GM19455 (cell line): ENCODE measurements at regions not wholly inside any gene's neighbourhood (a gene's known extent, or its start where the extent isn't known, plus 50 kb on each side); places are given as distances from the start of the nearest gene placed in this dataset.
"Not testable (repeated sequence)": the region's sequence is repeated elsewhere in the genome, so short reads cannot be mapped to it uniquely, and the experiment has no call there.

ENCODE experiments used
- ATAC-seq: cut with Tn5 transposase; IDR thresholded peaks from one replicate; pipeline ENCODE4 v1.9.1; 2021; ENCODE audit not compliant: unreplicated experiment

- no peak for ATAC-seq
Observed at GRCh38 chr6:170003027-170003426, 251.6 kb downstream of the ERMARD start.

DNA sequence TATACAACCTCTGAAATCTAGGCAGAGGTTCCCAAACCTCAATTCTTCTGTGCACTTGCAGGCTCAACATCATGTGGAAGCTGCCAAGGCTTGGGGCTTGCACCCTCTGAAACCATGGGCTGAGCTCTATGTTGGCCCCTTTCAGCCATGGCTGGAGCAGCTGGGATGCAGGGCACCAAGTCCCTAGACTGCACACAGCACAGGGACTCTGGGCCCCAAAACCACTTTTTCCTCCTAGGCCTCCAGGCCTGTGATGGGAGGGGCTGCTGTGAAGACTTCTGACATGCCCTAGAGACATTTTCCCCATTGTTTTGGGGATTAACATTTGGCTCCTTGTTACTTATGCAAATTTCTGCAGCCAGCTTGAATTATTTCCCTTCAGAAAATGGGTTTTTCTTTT, 250.4 kb downstream of the ERMARD start:
- not testable (repeated sequence) for ATAC-seq

- no peak for ATAC-seq
Observed at GRCh38 chr6:170000071-170000843, 248.8 kb downstream of the ERMARD start.

GRCh38 chr6:169999367-169999766, 247.9 kb downstream of the ERMARD start:
- no peak for ATAC-seq

GRCh38 chr6:169998457-169998856, 247.0 kb downstream of the ERMARD start:
- ATAC-seq = no peak

GRCh38 chr6:169997930-169998218, 246.5 kb downstream of the ERMARD start:
- ATAC-seq = no peak

GRCh38 chr6:169997187-169997929, 245.9 kb downstream of the ERMARD start:
- no peak for ATAC-seq

DNA sequence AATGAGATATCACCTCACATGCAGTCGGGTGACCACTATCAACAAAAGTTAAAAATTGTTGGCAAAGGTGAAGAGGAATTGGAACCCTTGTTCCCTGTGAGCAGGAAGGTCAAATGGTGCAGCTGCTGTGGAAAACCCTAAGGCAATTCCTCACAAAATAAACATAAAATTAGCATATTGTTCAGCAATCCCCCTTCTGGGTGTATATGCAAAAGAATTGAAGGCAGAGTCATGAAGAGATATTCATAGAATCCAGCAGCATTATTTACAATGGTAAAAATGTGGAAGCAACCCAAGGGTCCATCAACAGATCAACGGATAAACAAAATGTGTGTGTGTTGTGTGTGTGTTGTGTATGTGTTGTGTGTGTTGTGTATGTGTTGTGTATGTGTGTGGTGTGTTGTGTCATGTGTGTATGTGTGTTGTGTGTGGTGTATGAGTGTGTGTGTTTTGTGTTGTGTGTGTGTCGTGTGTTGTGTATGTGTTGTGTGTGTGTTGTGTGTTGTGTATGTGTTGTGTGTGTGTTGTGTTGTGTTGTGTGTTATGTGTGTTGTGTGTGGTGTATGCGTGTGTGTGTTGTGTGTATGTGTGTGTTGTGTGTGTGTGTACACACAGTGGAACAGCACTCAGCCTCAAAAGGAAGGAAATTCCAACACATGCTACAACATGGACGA, 245.1 kb downstream of the ERMARD start:
- no peak for ATAC-seq

DNA sequence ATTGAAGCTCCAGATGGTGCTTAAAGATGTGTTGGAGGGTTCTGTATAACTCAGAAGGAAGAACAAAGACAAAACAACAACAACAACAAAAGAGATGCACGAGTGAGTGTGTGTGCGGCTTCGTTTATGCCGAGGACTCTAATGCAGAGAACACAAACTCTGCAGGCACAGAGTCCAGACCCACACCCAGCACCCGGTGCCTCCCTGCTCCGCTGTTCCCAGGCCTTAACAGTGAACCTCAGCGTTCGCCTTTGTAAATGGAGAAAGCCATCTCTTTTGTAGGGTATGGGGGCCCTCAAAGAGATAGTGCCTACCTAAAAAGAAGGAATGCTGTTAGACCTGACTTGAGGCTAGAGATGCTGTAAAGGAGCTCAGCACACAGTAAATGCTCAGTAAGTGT, 243.3 kb downstream of the ERMARD start:
- ATAC-seq = no peak

- ATAC-seq = no peak
Observed at GRCh38 chr6:169993861-169994481, 242.5 kb downstream of the ERMARD start.

DNA sequence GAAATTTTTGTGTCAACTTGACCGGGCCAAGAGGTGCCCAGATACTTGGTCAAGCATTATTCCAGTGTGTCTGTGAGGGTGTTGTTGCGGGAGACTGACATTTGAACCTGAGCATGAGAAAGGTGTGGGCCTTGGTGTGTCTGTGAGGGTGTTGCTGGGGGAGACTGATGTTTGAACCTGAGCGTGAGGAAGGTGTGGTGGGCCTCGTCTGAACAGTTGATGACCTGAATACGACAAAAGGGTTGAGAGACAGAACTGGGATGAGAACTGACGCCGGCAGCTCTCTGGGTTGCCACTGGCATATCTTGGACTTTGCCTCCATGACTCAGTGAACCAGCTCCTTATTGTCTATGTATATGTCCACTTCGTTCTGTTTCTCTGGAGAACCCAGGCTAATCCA, 240.5 kb downstream of the ERMARD start:
- ATAC-seq = no peak

DNA sequence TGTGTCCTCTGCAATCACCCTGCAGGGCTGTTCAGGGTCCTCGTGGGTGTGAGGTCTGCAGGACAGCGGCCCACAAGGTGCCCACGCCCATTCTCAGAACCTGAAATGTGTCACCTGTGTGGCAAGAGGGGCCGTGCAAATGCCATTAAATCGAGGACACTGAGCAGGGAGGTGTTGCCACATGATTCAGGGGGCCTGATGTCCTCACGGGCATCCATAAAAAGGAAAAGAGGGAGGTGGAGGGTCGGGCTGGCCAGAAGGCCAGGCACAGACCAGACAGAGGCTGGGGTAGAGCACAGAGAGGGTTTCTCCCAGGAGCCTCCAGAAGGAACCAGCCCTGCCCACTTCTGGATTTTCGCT, 239.6 kb downstream of the ERMARD start:
- ATAC-seq = no peak

- ATAC-seq = no peak
Observed at GRCh38 chr6:169990095-169991030, 238.9 kb downstream of the ERMARD start.

DNA sequence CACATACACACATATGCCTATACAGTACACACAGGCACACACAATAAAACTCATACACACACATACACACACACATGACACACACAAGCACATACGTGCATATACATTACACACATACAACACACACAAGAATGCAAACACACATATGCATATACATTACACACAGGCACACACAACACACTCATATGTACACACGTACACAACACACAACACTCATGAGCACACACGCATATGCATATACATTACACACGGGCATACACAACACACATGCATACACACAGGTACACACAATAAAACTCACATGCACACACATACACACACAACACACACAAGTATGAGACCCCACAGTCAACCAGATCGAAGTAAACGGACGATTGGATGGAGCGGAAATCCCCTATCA, 238.2 kb downstream of the ERMARD start:
- ATAC-seq = no peak

GRCh38 chr6:169988769-169989550, 237.5 kb downstream of the ERMARD start:
- no peak for ATAC-seq

DNA sequence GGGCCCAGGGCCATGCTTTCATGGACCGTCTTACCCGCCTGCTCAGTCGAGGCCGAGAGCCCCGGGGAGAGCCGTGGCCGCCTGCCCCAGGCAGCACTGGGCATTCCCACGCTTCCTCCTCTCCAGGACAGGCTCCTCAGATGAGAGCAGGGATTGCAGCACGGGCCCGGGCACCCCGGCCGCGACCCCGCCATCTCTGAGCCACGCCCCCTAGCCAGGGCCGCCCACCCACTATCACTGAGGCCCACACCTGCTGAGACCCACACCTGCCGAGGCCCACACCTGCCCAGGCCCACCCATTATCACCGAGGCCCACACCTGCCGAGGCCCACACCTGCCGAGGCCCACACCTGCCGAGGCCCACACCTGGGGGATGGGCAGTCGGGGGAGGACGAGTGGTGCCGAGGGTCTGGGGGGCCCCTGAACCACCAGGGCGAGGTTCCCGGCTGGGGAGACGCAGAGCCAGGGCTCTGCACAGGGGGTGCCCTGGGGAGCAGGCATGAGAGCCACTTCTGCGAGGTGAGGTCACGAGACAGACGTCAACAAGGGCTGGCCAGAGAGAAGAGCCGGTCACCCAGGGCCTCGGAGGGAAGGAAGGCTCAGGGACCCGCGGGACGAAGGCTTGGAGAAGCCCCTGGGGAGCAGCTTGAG, 235.6 kb downstream of the ERMARD start:
- ATAC-seq = no peak

DNA sequence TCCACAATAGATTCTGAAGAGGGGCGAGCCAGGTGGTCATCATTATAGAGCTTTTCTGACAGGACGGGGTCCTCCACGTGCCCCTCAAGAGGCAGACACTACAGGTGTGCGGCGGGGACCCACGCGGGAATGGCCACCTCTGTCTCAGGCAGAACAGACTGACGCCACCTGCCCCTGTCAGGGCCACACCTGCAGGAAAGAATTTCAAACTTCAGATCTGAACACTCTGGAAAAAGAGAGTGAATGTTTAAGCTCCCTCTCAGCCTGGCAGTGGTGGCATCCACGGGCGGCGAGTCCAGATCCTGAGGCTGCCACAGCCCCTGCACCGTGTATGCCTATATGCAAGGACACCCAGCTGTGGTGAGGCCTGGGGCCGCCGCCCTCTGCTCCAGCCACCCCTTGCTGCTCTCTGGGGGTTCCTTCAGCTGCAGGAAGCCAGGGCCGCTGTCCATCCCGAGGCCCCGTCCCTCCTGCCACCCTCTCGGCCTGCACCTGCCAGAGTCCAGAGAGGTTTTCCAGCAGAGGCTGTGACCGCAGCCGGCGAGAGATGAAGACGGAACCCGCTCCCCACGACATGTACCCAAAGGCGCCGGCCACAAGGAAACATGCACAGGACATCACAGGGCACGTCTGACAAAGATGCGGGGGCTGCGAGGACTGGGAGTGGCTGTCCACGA, 234.9 kb downstream of the ERMARD start:
- ATAC-seq = no peak

DNA sequence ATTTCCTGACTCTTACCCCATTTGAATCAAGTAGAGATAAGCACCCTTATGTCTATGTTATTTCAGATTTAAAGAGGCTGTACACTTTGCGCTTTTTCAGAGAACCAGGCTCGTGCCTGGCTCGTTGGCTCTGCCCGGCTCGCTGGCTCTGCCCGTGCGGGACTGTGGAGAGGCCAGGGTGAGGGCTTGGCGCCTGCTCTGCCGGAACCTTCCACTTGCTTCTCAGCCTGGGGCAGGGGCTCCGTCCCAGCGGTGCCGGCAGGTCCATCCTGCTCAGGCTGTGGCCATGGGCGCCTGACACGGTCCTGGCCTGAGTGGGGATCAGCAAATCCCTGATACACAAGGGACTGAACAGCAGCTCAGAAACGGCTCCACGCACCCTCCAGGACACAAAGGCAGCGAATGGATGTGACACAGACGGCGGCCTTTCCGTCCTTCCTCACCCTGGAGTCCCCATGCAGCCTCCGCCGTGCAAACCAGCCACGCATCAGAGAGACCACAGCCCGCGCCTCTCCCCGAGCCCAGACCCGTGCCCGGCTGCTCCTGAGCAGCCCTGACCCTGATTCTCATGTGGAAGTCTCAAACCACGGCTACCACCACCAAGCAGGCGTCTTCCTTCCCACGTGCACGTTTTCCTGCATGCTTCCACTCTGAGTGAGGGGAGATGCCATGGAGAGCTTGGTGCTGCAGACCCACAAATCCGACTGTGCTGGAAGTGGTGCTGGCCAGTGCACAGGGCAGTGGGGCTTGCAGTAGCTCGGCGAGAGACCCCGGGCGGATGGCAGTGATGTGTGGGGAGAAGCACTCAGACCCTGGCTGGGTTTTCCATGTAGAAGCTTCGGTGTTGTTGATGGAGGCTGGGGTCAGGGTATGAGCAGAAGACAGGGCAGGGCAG, 233.9 kb downstream of the ERMARD start:
- ATAC-seq = no peak
